Activated CD8-positive, alpha-beta memory T cell treated with anti-CD3 and anti-CD28 coated beads, Interleukin-2, amount 50 U/mL, for 1 hour (primary cell): ENCODE measurements at regions not wholly inside any gene's neighbourhood (a gene's known extent, or its start where the extent isn't known, plus 50 kb on each side); places are given as distances from the start of the nearest gene placed in this dataset.

Experiments used
- DNase-seq: peaks from one replicate; pipeline ENCODE4 v3.0.0-alpha.2; 2020; ENCODE audit errors: extremely low read depth

DNA sequence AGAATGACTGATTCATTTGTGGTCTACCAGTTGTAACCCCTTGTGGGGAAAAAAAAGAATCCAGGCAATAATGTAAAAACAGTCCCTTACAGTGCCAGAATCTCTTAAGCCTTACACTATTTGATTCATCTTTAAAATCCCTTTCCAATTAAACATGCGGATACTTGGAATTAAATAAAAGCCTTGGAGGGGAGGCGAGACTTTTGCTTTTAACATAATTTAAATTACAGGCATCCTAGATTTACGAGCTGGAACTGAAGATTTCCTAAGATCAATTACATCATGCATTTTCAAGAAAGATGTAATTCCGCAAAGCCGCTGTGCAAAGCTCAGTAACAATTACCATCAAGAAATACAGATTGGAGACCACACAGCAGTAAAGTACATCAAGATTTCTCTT is 370.2 kb downstream of the MTRR start:
- no peak for DNase-seq

DNA sequence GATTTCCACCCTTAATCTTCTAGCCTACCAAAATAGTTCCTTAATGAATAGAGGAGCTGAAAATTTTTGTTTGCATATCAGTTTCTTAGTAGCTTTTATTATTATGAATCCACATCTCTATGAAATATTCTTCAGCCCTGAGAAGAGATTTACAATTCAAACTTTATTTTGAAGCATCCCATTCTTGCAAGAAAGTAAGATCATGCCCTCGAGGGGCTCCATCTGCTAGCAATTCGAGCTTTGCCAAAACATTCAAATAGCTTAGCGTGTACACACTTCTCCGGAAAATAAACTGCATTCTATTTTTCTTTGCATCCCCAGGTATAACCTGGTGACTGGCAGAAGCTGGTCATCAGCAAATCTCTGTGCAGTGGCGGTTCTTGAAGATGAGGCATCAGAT is 370.7 kb downstream of the MTRR start:
- DNase-seq, result no peak

DNA sequence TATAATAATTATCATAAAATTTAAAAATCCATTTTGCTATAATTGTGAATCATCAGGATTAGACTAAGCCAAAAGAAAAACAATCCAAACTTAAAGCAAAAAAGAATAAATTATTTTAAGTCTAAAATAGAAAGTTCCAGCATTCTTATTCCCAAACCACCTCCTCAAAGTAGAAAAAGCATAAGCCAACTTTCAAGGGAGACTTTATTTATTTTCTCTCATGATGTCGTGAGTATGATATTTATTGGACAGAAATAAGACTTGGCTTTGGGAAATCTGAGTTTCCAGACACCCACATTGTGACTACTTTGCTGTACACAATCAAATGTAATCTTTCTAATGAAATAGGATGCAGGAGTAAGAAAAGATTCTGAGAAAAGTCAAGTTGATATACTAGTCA is 372.1 kb downstream of the MTRR start:
- no peak for DNase-seq

DNA sequence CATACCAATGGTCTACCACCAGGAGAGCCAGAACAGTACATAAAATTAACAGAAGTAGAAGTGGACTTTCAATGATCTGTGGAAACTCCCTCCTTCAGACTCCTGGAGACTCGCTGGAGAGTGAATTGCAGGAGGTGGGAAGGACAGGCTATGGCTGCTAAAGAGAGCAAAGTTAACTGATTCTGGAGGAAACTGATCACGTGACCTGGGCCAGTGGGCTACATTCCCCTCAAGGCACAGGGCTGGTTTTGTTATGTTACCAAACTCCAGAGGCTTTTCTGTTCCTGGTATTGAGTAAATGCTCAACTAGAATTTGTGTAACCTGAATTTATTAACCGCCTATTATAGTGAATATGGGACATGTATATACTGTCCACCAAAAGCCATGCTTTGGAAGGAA is 372.6 kb downstream of the MTRR start:
- no peak for DNase-seq

DNA sequence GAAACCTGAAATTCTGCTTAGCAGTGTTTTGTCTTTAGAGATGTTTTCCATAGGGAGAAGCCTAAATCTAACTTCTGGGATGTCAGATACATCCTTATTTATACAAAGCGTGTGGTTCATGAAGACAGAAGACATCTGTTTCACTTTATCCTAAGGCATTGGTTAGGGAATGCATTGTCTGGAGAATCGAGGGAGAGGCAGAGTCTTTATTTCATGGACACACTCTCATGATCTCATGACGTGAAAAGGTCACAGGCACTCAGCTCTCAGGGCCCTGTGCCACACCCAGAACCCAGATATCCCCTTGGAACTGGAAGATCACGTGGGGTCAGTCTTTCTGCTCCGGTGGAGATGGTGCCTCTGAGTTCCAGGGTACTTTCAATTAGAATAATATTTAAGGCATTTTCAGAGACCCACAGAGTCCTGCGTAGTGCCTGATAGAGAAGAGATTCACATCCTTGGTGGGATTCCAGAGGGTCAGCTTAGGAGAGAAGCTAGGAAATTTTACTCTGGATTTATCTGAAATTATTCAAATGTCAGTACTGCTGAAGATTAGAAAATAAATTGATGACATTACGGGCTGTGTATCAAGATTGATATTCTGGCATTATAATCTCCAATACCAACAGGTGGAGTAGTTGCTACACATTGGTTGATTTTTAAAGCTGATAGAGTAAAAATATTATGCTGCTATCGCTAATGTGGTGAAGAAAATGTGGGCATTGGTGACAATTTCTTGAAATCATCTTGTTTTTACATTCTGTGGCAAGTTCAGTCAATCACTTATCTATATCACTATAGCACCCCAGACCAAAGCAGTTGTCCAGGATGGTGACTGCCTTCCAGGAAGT is 378.3 kb downstream of the MTRR start:
- no peak for DNase-seq

DNA sequence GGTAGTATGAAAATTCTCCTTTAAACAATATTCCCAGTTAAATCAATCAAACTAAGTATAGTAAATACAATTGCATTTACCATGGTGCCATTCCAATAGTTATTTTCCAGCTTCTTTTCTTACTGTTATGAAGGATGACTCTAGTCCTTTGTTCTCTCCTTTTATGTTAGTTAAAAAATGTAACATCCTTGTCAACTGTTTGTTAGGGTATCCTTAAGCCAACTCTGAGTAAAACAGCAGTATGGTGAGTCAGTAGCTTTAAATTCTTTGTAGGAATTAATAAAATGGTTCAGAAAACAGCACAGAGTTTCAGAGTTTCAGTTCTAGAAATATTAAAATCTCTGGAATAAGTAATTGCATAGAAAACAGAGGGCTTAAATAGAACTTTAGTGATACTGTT is 384.4 kb downstream of the MTRR start:
- no peak for DNase-seq

DNA sequence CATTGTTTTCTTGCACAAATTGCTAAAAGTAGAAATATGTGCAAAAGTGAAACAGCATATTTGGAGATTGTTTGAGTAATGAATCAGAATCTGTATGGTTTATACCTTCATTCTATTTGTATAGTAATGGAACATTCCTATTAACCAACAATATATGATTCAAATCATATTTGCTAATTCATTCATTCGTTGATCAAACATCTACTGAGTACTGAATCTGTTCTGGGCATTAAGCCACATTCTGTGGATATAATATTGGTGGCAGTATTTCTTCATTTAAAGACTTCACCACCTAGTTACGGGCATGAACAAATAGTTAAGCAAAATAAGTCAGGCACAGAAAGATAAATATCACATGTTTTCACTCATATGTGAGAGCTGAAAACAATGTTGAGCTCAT is 385.7 kb downstream of the MTRR start:
- no peak for DNase-seq

DNA sequence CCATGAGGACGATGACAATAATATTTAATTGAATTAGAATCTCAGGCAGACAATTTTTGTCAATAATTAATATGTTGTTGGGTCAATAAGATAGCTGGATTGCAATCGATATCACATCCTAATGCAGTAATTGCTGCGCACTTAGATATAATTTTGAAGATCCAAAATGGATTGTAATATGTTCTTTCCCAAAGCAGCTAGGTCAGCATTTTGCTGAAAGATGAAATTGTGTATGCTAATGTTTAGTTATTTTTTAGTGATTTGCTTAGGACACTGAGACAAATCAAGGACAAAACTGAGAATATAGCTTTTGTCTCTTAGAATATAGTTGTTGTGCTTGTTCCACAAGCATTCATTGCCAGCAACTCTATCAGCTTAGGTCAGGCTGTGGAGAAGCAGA is 389.9 kb downstream of the MTRR start:
- DNase-seq, result no peak

DNA sequence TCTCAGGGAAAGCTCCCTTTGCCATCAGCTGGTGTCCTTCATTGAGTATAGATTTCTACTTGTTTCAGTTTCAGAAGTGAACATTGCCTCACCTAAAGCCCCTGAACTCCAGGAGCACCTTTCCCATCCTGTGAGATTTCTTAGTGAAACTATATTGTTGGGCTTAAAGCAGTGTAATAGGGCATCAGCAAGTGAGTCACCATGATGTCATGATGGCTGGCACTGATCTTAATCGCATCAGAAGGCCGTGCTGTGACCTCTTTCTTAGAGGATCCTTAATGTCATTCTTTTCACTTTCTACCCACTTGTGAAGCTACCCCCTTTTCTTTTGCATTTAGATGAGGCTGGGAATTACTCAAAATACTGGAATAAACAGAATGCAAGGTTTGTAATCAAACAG is 401.3 kb downstream of the MTRR start:
- no peak for DNase-seq

DNA sequence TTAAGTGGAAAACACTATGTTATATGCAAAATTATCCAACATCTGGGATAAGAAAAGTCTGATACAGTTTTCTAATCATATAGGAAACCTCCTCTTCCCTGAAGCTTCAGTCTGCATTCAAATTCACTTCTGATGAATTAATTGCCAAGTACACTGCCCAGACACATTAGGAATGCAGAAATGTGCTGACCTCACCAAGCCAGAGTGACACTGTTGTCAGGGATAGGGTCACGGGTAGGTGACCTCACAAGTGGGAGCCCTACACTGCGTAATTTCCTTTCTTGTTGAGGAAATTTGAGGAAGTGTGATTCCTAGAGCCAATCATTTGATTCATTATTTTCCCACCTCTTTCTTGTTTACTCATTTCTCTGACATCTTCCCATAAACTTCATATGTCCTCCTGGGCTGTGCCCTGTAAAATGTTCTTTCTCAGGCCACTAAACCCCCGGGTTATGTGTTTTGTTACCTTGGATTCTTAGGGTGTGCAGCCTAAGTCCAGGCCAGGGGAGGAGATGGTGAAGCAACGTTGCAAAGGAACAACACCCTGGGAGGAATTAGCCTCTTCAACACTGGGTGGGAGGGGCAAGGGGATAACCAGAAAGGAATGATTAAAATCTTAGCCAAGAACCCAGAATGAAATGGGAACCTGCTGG is 411.9 kb downstream of the MTRR start:
- no peak for DNase-seq

DNA sequence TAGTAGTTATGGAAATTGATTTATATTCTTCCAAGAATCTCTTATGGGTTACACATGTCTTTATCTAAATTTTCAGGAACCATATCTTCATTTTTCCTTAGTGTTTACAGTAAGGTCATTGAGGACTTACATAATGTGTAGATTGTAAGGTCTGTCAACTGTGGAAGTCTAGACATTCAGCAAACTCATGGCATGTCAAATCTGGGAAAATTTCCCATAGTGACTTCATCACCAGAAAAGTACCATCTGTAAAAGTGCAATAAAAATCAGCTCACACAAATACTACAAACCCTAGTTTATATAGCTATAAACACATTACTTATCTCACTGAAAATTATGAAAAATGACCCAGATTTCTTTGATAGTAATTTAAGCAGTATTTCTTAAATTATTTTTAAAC is 419.4 kb downstream of the MTRR start:
- no peak for DNase-seq

DNA sequence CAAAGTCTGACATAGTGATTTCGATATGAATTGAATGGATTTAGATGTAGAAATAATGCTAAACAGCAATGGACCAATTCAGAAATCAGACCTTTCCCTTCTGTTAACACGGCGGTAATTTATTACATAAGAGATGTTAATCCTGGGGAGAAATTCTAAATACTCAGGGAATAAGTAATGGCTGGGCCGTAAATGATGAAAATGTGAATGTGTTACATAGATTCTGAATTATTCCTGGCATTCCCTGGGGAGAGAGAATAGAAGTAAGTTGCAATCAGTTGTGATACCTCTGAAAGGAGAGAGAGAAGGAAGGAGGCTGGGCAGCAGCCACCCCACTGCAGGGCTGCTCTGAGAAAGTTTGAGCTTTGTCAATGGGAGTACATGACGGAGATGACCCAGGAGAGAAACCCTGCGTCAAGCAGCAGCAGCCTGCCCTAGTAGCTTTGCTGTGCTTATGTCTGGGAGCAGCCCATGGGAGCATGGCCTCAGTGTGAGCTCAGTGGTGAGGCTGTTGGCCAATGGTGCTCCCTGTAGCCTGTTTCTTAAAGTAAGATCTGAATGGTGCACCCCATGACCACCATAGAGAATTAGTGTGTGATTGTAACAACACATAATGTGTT is 420.1 kb downstream of the MTRR start:
- no peak for DNase-seq

DNA sequence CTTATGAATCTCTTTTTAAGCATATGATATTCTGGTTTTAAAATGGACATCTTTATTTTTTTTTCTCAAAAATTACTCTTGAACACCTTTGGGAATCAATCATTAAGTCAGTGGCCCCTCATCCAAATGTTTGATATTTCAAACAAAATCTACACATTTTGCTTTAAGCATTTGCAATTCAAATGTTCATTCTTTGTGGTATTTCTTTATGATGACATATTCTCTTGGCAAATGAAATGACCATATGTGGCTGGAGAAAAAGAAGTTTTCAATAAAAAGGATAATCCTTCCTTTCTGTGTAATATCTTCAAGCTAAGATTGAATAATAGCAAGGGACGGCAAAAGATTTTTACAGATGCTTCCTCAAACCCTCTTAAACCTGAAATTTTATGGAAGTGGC is 420.8 kb downstream of the MTRR start:
- DNase-seq, result no peak

DNA sequence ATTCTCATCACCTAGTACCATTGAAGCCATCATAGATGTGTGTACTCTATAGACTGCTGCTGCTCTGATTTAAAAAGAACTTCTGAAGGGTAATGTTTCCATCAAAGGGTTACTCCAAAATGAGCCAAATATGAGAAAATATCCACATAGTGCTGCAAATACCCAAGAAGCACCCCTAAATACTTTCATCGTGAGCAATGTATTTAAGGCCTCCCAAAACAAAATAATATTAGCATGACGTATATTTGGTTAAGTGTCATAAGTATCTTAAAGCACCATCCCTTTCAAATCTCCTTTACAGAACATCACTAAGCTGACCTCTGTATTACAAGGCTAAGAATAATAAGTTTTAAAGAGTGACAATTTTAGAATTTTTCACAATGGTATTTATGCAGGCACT is 421.8 kb downstream of the MTRR start:
- no peak for DNase-seq

DNA sequence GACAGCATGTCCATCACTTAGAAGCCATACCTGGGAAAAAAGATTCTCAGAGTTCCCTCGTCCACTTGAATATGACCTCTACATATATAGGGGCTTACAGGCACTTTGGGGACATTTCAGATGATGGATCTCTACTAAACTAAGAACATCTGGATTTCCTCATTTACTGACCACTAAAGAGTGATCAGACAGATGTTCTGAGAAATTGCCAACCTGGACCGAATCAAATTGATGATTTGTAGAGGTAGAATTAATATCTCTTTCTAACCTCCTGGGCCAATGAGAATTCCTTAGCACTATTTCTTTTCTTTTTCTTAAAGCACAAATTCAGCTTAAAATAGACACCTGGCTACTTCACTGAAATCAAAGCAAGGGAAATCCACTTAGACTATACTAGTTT is 422.7 kb downstream of the MTRR start:
- DNase-seq, result no peak

DNA sequence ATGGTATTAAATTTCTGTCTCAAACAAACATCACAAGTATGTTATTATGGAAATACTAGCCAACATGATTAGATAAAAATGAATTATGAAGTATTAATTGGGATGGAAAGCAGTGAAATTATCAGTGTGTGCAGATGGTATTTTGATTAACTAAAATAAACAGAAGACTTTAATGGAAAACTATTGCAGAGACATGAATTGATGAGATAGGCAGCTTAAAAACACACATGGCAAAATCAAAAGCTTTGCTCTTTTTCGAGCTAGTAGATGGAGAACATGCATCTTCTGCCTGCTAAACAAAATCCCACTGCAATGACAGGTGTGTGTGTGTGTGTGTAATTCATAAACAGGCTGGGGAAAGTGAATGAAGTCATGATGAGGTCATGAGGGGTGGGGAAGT is 426.2 kb downstream of the MTRR start:
- DNase-seq, result no peak

DNA sequence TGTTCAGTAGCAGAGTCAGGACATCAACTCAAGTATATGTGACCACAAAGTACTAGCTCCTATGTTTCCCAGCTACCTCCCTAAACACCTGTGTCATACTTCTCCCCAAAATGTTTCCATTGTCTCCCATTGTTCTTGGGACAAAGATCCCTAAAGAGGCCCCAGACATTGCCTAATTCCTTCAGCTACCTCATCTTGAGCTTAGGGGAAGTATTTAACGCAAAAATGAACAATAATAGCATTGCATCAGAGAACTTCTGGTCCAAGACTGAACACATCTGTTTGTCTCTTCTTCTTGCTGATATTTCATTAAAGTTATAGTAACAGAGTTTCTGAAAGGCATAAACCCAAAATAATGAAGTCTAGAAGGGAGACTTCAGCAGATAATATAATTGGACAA is 430.8 kb downstream of the MTRR start:
- no peak for DNase-seq

DNA sequence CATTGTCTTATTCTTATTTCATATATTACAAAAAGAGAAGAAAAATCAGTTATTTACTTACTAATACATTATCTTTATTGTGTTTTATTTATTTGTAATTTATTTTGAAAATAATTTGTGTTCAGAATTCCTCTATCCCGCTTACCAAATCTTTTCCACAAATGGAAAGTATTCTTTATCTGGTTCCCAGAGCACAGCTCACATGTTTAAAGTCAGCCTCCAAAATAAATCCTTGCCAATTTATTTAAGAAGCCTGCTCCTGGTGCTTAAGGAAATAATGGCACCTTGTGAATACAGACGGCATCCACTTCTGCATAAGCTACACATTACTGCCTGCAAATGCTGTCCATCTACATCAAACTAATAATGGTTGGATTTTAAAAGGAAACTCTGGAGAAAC is 435.4 kb downstream of the MTRR start:
- DNase-seq, result no peak

DNA sequence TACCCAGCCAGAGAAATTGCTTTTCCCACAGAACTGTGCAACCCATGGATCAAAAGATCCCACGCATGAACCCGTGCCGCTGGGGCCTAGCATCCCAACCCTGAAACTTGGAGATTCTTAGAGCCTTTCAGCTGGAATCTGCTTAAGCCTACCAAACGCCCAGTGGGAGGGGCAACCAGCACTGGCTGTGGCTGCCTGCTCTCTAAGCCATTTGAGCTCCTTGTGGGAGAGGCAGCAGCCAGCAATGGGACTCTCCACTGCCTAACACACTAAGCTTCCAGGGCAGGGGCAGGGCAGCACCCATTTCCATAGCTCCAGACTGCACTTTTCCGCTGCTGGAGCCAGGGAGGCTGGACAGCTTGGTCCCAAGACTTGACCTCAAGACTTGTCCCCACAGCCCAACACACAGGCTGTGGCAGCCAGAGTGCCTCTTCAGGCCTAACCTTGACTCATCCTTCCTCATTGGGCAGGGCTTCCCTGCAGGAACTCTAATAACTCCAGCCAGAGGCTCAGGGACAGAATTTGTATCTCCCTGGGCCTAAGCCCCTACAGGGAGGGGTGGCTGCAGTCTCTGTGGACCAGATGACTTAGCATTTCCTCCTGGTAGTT is 437.4 kb downstream of the MTRR start:
- DNase-seq, result no peak

DNA sequence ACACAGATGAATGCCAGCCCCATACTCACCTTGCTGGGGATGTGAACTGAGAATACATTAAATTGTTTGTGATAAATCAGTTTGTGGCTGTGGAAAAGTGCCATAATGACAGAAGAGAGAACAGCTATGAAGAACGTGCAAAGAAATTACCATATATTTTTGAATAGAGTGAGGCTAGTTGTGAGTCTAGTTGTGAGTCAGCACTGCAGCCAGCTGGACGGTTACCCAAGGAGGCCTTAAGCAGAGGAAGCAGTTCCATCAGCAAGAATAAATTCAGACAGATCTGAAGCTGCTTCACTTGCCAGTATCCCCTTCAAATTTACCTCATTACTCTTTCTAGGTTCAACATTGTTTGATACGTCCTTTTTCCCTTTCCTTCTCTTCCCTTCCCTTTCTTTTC is 446.0 kb downstream of the MTRR start:
- DNase-seq, result no peak

DNA sequence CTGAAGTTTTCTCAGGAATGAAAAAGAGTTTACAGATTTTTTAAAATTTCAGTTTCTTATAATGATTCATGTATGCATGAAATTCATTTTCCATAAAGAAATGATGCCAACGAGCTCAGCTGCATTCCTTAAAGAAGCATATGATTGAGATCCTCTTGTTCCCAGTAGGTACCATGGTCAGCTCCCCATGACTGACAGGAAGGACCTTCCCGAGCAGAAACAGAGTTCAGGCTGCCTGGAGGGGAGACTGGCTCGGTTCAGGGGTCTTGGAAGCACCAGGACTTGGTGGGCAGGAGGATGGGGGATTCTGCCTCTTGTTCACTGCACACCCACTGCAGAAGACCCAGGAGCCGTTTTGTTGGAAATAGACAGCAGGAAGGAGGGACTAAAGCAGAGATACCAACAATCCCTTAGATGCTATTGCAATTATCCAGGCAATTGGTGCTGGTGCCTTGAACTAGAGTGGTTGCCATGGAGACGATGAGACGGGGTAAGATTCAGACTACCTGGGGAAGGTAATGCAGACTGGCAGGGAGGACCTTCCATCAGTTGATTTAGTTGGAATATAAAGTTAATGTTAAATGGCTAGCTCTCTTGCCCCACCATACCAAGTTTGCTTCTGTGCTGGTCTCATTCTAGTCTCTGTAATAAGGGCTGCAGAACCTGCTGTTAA is 447.8 kb downstream of the MTRR start:
- no peak for DNase-seq

DNA sequence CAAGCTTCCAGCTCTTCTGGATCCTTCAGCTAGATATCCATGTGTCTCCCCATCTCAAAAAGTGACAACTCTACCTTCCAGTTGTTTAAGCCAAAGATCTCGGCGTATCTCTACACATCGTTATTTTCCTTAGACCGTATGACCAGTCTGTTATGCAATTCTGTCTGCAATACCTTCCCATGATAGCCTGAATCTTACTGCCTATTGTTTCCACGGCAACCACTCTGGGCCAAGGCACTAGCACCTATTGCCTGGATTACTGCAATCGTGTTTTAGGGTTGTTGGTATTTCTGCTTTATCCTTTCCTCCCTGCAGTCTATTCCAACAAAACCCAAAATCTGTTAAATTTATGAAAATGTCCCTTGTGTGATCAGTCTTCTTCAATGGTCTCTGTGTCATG is 448.4 kb downstream of the MTRR start:
- no peak for DNase-seq
